ENCODE measurements at regions not wholly inside any gene's neighbourhood (a gene's known extent, or its start where the extent isn't known, plus 50 kb on each side); places are given as distances from the start of the nearest gene placed in this dataset.

DNA sequence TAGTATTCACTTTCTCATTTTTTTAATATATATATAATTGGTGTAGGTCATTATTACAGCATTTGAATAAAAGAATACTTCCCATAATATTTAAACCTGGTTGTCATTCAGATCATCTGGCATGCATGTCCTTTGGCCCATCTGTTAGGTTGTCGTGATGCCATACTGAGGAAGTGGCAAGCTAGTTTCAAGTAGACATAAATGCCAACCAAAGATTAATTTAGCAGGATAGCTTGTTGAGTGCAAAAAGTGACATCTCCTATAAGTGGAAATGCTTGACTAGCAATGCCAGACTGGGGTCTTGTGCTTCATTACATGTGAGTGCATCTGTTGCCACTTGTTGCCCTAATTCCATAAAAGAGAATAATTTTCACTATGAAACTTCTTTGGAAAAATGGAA is 1044.7 kb downstream of the GRIK2 start:
- TF ChIP-seq POLR2A (IDR thresholded peaks at IDR 0.05; ENCODE audit: low read length): no peak
- TF ChIP-seq GATA1 (IDR thresholded peaks at IDR 0.05; ENCODE audit: low read depth, low read length): no peak
